Neural progenitor cell (in vitro differentiated cells): ENCODE measurements at regions not wholly inside any gene's neighbourhood (a gene's known extent, or its start where the extent isn't known, plus 50 kb on each side); places are given as distances from the start of the nearest gene placed in this dataset.

ENCODE experiments used
- DNase-seq: peaks from one replicate; pipeline ENCODE4 v3.0.0-alpha.2; 2016; ENCODE audit warnings: low spot score
- H2AFZ ChIP-seq: fragments of 200-600 bp; sonication (generic); replicated peaks from 2 replicates; pipeline ENCODE4 v1.6.1; 2016; ENCODE audit warnings: antibody characterized with exemption
- H3F3A ChIP-seq: fragments of 200-600 bp; sonication (generic); 2 replicates; pipeline ENCODE4 v1.6.1; 2016; ENCODE audit warnings: antibody characterized with exemption, low read depth
- H3K27ac ChIP-seq: fragments of 200-600 bp; sonication (generic); 2 replicates; pipeline ENCODE4 v1.5.1; 2016; ENCODE audit warnings: mild to moderate bottlenecking
- H3K27me3 ChIP-seq: fragments of 200-600 bp; sonication (generic); 2 replicates; pipeline ENCODE4 v1.6.1; 2016; ENCODE audit warnings: mild to moderate bottlenecking, moderate library complexity
- H3K36me3 ChIP-seq: fragments of 200-600 bp; sonication (generic); 2 replicates; pipeline ENCODE4 v1.5.1; 2016
- H3K4me1 ChIP-seq: fragments of 200-600 bp; sonication (generic); 2 replicates; pipeline ENCODE4 v1.6.1; 2016; ENCODE audit warnings: mixed run types
- H3K4me2 ChIP-seq: fragments of 200-600 bp; sonication (generic); 2 replicates; pipeline ENCODE4 v1.6.1; 2016
- H3K4me3 ChIP-seq: fragments of 200-600 bp; sonication (generic); 2 replicates; pipeline ENCODE4 v1.5.1; 2016
- H3K79me2 ChIP-seq: fragments of 200-600 bp; sonication (generic); 2 replicates; pipeline ENCODE4 v1.6.1; 2016; ENCODE audit warnings: low read depth
- H3K9ac ChIP-seq: fragments of 200-600 bp; sonication (generic); 2 replicates; pipeline ENCODE4 v1.6.1; 2016
- H3K9me3 ChIP-seq: fragments of 200-600 bp; sonication (generic); 2 replicates; pipeline ENCODE4 v1.5.1; 2016; ENCODE audit warnings: low read depth
- H4K20me1 ChIP-seq: fragments of 200-600 bp; sonication (generic); 2 replicates; pipeline ENCODE4 v1.6.1; 2016; ENCODE audit warnings: low read depth
- H3K27ac Mint-ChIP-seq: 3 replicates; pipeline ENCODE4 v1.8.0; 2021; ENCODE audit warnings: mixed read lengths
- H3K27me3 Mint-ChIP-seq: 2 replicates; pipeline ENCODE4 v1.8.0; 2022; ENCODE audit warnings: low read depth, mild to moderate bottlenecking, inconsistent platforms, moderate library complexity, mixed read lengths; ENCODE audit not compliant: insufficient read depth
- H3K36me3 Mint-ChIP-seq: 3 replicates; pipeline ENCODE4 v1.8.0; 2021; ENCODE audit warnings: mixed read lengths
- H3K4me1 Mint-ChIP-seq: 3 replicates; pipeline ENCODE4 v1.8.0; 2021; ENCODE audit warnings: mixed read lengths
- H3K4me3 Mint-ChIP-seq: 3 replicates; pipeline ENCODE4 v1.8.0; 2021; ENCODE audit warnings: mild to moderate bottlenecking, moderate library complexity, mixed read lengths
- H3K9me3 Mint-ChIP-seq: 3 replicates; pipeline ENCODE4 v1.8.0; 2020; ENCODE audit warnings: mixed read lengths
- EZH2 ChIP-seq: fragments of 200-600 bp; sonication (generic); IDR thresholded peaks from 2 replicates; pipeline ENCODE4 v1.6.1; 2017; ENCODE audit warnings: antibody characterized with exemption, mild to moderate bottlenecking, moderate library complexity
- EZH2phosphoT487 ChIP-seq: fragments of 200-600 bp; sonication (generic); IDR thresholded peaks from 2 replicates; pipeline ENCODE4 v1.6.1; 2017; ENCODE audit warnings: antibody characterized with exemption
- TF ChIP-seq, protein P1 (sequence below): fragments of 200-600 bp; sonication (generic); IDR thresholded peaks from 2 replicates; pipeline ENCODE4 v1.5.1; 2017; ENCODE audit warnings: antibody characterized with exemption, mild to moderate bottlenecking

DNA sequence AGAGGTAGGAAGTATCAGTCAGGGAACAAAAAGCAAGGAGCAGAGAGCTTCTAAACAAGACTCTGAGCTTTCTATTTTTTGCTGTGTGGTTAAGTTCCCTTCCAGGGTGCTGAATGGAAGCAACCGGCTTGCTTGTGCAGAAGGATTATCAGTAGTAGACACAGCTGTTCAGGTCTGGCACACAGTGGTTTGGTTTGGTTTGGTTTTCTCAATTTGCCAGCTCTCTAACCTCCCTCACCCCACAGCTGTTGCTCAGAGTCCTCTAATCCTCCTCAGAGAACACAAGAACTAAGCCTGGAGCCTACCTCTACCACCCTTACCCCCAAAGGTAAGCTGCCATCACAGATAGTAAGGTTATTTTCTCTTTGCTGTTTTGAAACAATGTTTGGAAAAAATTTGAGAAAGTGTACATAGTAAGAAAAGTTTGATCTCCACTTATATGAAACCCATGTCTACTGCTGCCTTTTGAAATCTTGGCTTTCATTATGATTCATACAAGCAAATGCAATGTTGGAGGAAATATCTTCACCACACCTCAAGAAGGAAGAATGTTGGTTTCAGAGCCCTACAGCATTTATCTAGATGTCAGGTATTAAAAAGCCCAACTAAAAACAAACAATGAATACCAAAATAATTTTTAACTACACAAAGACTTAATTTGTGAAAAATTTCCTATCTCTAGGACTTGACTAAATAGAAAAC, 255.3 kb downstream of the NR4A2 start:
- no peaks in the 10 kb centered on the region for H4K20me1 ChIP-seq
- peaks cover 6% of the 10 kb centered on the region for H3K9me3 ChIP-seq
- H3K27me3 ChIP-seq: no peaks in the 10 kb centered on the region
- peak; percentile 11 for DNase-seq
- H3K4me3 ChIP-seq: no peak overlapping the region
- Mint-ChIP-seq H3K27ac (no peak overlapping the region), H3K4me1 (no peaks in the 10 kb centered on the region), H3K9me3 (peaks cover 20% of the 10 kb centered on the region), H3K27me3 (no peaks in the 10 kb centered on the region), H3K4me3 (no peak overlapping the region), H3K36me3 (no peaks in the 10 kb centered on the region)
- no peaks in the 10 kb centered on the region for H3K36me3 ChIP-seq
- H3K4me2 ChIP-seq: no peak overlapping the region
- peak overlapping the region; percentile 34 for H3K27ac ChIP-seq
- peaks cover 8% of the 10 kb centered on the region for H3K4me1 ChIP-seq
- TF ChIP-seq, protein P1, sequence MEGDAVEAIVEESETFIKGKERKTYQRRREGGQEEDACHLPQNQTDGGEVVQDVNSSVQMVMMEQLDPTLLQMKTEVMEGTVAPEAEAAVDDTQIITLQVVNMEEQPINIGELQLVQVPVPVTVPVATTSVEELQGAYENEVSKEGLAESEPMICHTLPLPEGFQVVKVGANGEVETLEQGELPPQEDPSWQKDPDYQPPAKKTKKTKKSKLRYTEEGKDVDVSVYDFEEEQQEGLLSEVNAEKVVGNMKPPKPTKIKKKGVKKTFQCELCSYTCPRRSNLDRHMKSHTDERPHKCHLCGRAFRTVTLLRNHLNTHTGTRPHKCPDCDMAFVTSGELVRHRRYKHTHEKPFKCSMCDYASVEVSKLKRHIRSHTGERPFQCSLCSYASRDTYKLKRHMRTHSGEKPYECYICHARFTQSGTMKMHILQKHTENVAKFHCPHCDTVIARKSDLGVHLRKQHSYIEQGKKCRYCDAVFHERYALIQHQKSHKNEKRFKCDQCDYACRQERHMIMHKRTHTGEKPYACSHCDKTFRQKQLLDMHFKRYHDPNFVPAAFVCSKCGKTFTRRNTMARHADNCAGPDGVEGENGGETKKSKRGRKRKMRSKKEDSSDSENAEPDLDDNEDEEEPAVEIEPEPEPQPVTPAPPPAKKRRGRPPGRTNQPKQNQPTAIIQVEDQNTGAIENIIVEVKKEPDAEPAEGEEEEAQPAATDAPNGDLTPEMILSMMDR: no peak
- no peak for TF ChIP-seq EZH2
- no peak for TF ChIP-seq EZH2phosphoT487
- no peak overlapping the region for H3K9ac ChIP-seq
- H3F3A ChIP-seq: no peaks in the 10 kb centered on the region
- no peaks in the 10 kb centered on the region for H3K79me2 ChIP-seq
- no peak overlapping the region for H2AFZ ChIP-seq

DNA sequence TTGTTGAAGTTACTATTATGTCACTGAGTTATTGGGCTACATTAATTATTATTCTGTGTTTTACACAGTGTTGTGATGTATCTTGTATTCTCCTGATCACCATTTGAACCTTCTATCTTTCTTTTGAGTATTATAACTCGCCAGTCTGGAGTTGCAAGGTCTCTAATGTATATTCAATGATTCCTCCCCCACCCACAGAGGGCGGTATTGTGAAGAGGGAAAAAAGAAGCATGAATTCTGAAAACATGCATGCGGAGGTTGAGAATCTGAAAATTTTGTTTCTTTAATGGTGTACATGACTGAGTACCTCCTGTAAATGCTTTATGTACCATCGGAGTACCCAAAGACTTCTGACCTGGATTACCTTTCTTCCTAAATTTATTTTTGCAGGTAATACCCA, 266.6 kb downstream of the NR4A2 start:
- H3K79me2 ChIP-seq: no peaks in the 10 kb centered on the region
- H3K9ac ChIP-seq: no peak overlapping the region
- H3K27ac ChIP-seq: no peak overlapping the region
- Mint-ChIP-seq H3K27ac (no peak overlapping the region), H3K4me3 (no peak overlapping the region), H3K4me1 (no peaks in the 10 kb centered on the region), H3K27me3 (no peaks in the 10 kb centered on the region), H3K9me3 (no peaks in the 10 kb centered on the region), H3K36me3 (no peaks in the 10 kb centered on the region)
- H4K20me1 ChIP-seq: no peaks in the 10 kb centered on the region
- no peaks in the 10 kb centered on the region for H3K36me3 ChIP-seq
- TF ChIP-seq EZH2phosphoT487: no peak
- TF ChIP-seq, protein P1: peak; percentile 30
- no peak for DNase-seq
- no peak overlapping the region for H2AFZ ChIP-seq
- H3K4me1 ChIP-seq: no peaks in the 10 kb centered on the region
- no peaks in the 10 kb centered on the region for H3K9me3 ChIP-seq
- no peaks in the 10 kb centered on the region for H3F3A ChIP-seq
- H3K27me3 ChIP-seq: no peaks in the 10 kb centered on the region
- no peak overlapping the region for H3K4me3 ChIP-seq
- H3K4me2 ChIP-seq: no peak overlapping the region

DNA sequence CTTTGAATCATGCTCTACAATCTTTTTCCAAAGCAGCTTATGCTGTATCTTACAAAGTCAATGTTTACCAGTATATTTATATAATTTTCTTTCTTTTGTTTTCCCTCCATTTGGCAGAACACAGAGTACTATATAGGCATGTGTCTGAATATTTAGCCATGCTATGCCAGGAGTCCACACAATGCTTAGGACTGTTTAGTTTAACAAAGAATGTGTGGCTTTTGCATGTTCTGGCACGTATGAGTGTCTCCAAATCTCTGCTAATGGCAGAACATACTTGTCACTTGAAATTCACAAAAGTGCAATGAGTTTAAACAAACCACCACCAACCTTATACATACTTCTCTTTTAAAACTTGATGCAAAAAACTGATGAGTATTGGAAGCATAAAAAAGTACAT, 268.0 kb downstream of the NR4A2 start:
- Mint-ChIP-seq H3K4me1 (no peaks in the 10 kb centered on the region), H3K36me3 (no peaks in the 10 kb centered on the region), H3K27me3 (peaks cover 2% of the 10 kb centered on the region), H3K4me3 (no peak overlapping the region), H3K9me3 (no peaks in the 10 kb centered on the region), H3K27ac (no peak overlapping the region)
- Histone ChIP-seq H3K4me1 (no peaks in the 10 kb centered on the region), H3K9me3 (no peaks in the 10 kb centered on the region), H3F3A (no peaks in the 10 kb centered on the region), H3K4me2 (no peak overlapping the region), H3K4me3 (no peak overlapping the region), H4K20me1 (no peaks in the 10 kb centered on the region), H3K27me3 (no peaks in the 10 kb centered on the region), H2AFZ (no peak overlapping the region), H3K27ac (no peak overlapping the region), H3K36me3 (no peaks in the 10 kb centered on the region), H3K79me2 (no peaks in the 10 kb centered on the region), H3K9ac (no peak overlapping the region)
- DNase-seq: no peak
- no peak for TF ChIP-seq EZH2phosphoT487
- no peak for TF ChIP-seq EZH2
- TF ChIP-seq, protein P1: no peak
